Lower leg skin (tissue), 3 donors: ENCODE measurements at regions not wholly inside any gene's neighbourhood (a gene's known extent, or its start where the extent isn't known, plus 50 kb on each side); places are given as distances from the start of the nearest gene placed in this dataset.

Source experiments
- CTCF ChIP-seq, 3 donors: fragments of 450-650 bp; IDR thresholded peaks; one replicate each; pipeline ENCODE4 v1.5.1; 2016; ENCODE audit warnings: antibody characterized with exemption in 3 of 3, mild to moderate bottlenecking in 3 of 3, moderate library complexity in 2 of 3
- POLR2A ChIP-seq, 2 donors: fragments of 450-650 bp; IDR thresholded peaks; one replicate each; pipeline ENCODE4 v1.6.1; 2016 to 2017; ENCODE audit warnings: antibody characterized with exemption in 2 of 2, mild to moderate bottlenecking in 1 of 2, moderate library complexity in 1 of 2

- no peak for TF ChIP-seq CTCF (IDR thresholded peaks at IDR 0.05)
- no peak for TF ChIP-seq POLR2A (IDR thresholded peaks at IDR 0.05)
Measured at GRCh38 chr11:116590844-116591570, 181.8 kb downstream of the BUD13 start.
